ENCODE measurements at regions not wholly inside any gene's neighbourhood (a gene's known extent, or its start where the extent isn't known, plus 50 kb on each side); places are given as distances from the start of the nearest gene placed in this dataset.

DNA sequence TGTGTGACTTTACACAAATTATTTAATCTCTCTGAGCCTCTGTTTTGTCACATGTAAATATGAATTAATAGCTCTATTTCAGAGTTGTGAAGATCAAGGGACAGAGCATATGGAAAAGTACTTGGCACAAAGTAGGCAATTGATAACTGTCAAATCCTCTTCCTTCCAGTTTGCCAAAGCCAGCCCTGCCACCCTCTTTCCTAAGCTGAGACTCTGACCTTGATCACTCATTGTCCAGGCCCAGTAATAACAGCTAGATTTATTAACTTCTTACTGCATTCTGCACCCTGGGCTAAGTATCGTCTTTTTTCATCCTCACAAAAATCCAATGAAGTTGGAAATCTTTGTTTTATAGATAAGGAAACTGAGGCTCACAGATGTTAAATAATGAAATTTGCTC lies 70.8 kb upstream of the ATP1A1 start:
- TF ChIP-seq POLR2A (IDR thresholded peaks at IDR 0.05): no peak
- TF ChIP-seq, protein P1, sequence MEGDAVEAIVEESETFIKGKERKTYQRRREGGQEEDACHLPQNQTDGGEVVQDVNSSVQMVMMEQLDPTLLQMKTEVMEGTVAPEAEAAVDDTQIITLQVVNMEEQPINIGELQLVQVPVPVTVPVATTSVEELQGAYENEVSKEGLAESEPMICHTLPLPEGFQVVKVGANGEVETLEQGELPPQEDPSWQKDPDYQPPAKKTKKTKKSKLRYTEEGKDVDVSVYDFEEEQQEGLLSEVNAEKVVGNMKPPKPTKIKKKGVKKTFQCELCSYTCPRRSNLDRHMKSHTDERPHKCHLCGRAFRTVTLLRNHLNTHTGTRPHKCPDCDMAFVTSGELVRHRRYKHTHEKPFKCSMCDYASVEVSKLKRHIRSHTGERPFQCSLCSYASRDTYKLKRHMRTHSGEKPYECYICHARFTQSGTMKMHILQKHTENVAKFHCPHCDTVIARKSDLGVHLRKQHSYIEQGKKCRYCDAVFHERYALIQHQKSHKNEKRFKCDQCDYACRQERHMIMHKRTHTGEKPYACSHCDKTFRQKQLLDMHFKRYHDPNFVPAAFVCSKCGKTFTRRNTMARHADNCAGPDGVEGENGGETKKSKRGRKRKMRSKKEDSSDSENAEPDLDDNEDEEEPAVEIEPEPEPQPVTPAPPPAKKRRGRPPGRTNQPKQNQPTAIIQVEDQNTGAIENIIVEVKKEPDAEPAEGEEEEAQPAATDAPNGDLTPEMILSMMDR (IDR thresholded peaks at IDR 0.05): no peak

Data from testis (tissue), 2 donors.